Skeletal muscle tissue (tissue), 3 donors: ENCODE measurements at regions not wholly inside any gene's neighbourhood (a gene's known extent, or its start where the extent isn't known, plus 50 kb on each side); places are given as distances from the start of the nearest gene placed in this dataset.

Experiments used
- H3K27ac ChIP-seq: one replicate; pipeline ENCODE4 v1.7.0; 2013; ENCODE audit warnings: mild to moderate bottlenecking, low read depth, low read length, inconsistent platforms
- H3K27me3 ChIP-seq, 3 donors: one replicate each; pipeline ENCODE4 v1.7.0; 2013; ENCODE audit warnings: low read length in 3 of 3; ENCODE audit not compliant: control insufficient read depth in 3 of 3, insufficient read depth in 3 of 3
- H3K36me3 ChIP-seq, 3 donors: one replicate each; pipeline ENCODE4 v1.7.0; 2013; ENCODE audit warnings: low read length in 3 of 3; ENCODE audit not compliant: control insufficient read depth in 3 of 3, insufficient read depth in 3 of 3
- H3K4me1 ChIP-seq, 3 donors: one replicate each; pipeline ENCODE4 v1.7.0; 2013; ENCODE audit warnings: low read length in 3 of 3, mild to moderate bottlenecking in 3 of 3; ENCODE audit not compliant: control insufficient read depth in 3 of 3, insufficient read depth in 3 of 3
- H3K4me3 ChIP-seq, 3 donors: one replicate each; pipeline ENCODE4 v1.7.0; 2013; ENCODE audit warnings: low read length in 3 of 3
- H3K9ac ChIP-seq, 3 donors: one replicate each; pipeline ENCODE4 v1.7.0; 2013; ENCODE audit warnings: low read length in 3 of 3, mild to moderate bottlenecking in 3 of 3, moderate library complexity in 2 of 3, low read depth in 1 of 3
- H3K9me3 ChIP-seq, 3 donors: one replicate each; pipeline ENCODE4 v1.7.0; 2013; ENCODE audit warnings: low read length in 3 of 3; ENCODE audit not compliant: control insufficient read depth in 3 of 3
- donor health status: Osteomylitis.

DNA sequence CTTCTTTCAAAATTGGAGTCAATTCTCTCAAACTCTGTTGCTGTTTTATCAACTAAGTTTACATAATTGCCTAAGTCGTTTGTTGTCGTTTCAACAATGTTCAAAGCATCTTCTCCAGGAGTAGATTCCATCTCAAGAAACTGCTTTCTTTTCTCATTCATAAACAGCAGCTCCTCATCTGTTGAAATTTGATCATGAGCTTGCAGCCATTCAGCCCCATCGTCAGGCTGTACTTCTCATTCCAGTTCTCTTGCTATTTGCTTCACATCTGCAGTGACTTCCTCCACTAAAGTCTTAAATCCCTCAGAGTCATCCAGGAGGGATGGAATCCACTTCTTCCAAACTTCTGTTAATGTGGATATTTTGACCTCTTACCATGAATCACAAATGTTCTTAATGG is 230.6 kb downstream of the IRF8 start:
- Histone ChIP-seq H3K36me3 (no peaks in the 10 kb centered on the region), H3K9me3 (peaks cover 0 to 2% (median 0%) of the 10 kb centered on the region in 3 donors), H3K4me3 (no peak overlapping the region), H3K27ac (no peak overlapping the region), H3K4me1 (no peaks in the 10 kb centered on the region), H3K9ac (no peak overlapping the region), H3K27me3 (peaks cover 7 to 23% (median 13%) of the 10 kb centered on the region in 3 donors)

DNA sequence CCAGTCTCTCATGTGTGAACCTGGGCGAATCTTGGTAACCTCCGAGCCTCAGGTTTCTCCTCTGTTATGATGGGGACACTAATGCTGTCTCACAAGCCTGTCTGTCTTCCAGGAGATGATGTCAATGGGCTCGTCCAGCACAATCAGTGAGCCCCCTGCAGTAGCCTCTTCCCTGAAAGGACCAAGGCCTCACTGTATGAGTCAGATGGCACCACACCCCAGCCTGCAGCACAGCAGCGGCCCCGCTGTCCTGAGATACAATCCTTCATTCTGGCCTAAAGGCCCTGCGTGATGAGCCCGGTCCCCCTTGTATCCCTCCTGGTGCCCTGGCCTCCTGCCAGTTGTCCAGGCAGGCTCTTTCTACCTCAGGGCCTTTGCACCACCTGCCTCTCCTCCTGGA is 234.4 kb downstream of the IRF8 start:
- peaks cover 0 to 5% (median 0%) of the 10 kb centered on the region in 3 donors for H3K9me3 ChIP-seq
- no peak overlapping the region for H3K27ac ChIP-seq
- H3K36me3 ChIP-seq: no peaks in the 10 kb centered on the region
- H3K27me3 ChIP-seq: peaks cover 5 to 25% (median 11%) of the 10 kb centered on the region in 3 donors
- no peak overlapping the region for H3K4me3 ChIP-seq
- H3K9ac ChIP-seq: no peak overlapping the region
- no peaks in the 10 kb centered on the region for H3K4me1 ChIP-seq

DNA sequence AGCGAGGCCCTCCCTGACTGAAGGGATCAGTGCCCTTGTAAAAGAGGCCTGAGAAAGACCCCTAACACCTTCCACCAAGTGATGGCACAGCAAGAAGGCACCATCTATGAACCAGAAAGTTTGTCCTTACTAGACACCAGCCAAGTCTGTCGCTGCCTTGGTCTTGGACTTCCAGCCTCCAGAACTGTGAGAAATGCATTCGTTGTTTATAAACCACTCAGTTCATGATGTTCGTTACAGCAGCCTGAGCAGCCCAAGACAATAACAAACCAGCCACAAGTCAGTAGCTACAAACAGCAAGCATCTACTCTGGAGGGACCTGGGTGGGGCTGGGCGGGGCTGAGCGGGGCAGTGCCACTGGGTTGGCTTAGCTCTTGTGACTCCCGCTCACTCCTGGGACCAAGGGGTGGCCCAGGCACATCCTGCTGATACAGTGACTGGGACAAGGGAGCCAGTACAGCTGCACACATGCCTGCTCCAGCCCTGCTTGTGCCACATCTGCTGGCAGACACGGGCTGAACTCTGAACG is 234.9 kb downstream of the IRF8 start:
- H3K27ac ChIP-seq: no peak overlapping the region
- no peak overlapping the region for H3K9ac ChIP-seq
- H3K36me3 ChIP-seq: no peaks in the 10 kb centered on the region
- H3K4me3 ChIP-seq: no peak overlapping the region
- peaks cover 5 to 24% (median 11%) of the 10 kb centered on the region in 3 donors for H3K27me3 ChIP-seq
- H3K4me1 ChIP-seq: no peaks in the 10 kb centered on the region
- peaks cover 0 to 5% (median 0%) of the 10 kb centered on the region in 3 donors for H3K9me3 ChIP-seq

DNA sequence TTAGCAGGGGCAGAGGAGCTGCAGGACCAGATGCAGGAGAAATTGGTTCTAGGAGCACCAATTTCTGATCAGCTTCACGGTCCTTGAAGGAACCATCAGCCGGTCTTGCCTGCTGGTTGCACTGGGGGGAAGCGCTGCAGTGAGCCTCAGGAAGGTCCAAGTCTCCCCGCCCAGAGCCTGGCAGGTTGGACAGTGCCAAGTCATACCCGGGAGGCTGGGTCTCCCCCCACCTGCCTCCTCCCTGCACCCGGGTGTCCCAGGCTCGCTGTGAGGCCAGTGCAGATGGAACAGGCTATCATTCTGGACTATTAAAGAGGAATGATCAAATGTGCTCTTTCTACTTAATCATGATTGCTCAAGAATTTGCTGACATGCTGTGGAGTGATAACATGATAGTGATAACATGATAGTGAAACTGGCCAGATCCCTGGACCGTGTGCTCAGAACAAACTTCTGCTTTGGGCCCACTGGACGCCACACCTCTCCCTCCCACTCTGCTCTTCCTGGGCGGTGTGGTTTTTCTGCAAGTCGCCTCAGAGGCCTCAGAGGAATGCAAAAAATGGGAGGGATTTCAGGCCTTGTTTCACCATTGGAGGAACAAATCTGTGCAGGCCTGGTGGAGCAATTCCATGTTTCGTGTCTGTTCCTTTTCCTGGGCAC is 236.0 kb downstream of the IRF8 start:
- Histone ChIP-seq H3K9me3 (peaks cover 0 to 5% (median 0%) of the 10 kb centered on the region in 3 donors), H3K9ac (no peak overlapping the region), H3K4me3 (no peak overlapping the region), H3K27me3 (peaks cover 5 to 28% (median 15%) of the 10 kb centered on the region in 3 donors), H3K4me1 (no peaks in the 10 kb centered on the region), H3K36me3 (no peaks in the 10 kb centered on the region), H3K27ac (no peak overlapping the region)

DNA sequence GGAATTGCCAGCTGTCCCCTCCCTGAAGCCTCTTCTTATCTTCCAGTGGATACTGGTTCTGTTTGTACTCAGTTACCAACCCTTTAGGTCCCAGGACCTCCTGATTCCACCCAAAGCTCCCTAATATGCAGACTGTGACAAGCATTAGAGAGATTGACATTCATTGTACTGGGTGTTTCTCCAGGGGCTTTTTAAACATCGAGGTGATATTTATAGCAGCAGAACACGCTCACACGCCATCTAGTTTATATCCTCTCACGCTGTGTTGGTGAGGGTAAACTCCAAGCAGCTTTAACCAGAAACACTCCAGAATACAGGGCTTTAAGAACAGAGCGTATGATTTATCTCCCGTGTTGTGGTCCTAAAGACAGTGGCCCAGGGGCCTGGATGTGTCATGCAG is 238.4 kb downstream of the IRF8 start:
- no peaks in the 10 kb centered on the region for H3K4me1 ChIP-seq

DNA sequence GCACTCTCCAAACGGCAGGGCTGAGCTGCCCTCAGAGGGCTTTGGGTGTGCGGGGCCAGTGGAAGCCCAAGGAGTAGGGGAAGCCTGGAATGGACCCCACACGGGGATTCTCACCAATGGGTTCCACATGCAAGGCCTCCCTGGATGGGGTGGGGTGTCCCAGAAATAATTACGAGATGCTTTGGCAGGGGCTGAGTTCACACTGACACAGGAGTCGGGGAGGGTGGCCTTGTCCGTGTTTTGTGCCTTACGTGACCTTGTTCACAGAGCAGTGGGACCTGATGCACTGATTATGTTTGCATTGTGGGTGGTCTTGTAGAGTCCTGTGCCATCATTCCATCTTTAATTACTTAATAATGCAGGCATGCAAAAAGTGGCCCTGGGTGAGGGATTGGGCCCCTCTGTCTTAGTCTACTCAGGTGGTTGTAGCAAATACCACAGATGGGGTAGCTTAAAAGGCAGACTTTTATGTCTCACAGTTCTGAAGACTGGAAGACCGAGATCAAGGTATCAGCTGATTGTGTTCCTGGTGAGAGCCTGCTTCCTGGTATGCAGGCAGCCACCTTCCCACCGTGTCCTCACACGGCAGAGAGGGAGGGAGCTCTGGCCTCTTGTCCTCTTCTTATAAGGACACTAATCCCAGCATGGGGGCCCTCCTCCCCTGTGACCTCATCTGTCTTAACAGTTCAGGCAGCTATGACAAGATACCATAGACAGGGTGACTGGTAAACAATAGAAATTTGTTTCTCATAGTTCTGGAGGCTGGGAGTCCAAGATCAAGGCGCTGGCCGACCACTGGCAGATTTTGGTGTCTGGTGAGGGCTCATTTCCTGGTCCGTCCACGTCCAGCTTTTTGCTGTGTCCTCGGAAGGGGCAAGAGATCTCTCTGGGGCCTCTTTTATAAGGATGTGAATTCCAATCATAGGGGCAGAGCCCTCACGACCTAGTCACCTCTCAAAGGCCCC is 239.4 kb downstream of the IRF8 start:
- Histone ChIP-seq H3K9ac (no peak overlapping the region), H3K9me3 (peaks cover 0 to 3% (median 0%) of the 10 kb centered on the region in 3 donors), H3K4me1 (no peaks in the 10 kb centered on the region), H3K27ac (no peak overlapping the region), H3K4me3 (no peak overlapping the region), H3K27me3 (peaks cover 2 to 23% (median 14%) of the 10 kb centered on the region in 3 donors), H3K36me3 (no peaks in the 10 kb centered on the region)

More for the DNA sequence above, 238.4 kb downstream of the IRF8 start:
- H3K27ac ChIP-seq: no peak overlapping the region
- peaks cover 5 to 28% (median 15%) of the 10 kb centered on the region in 3 donors for H3K27me3 ChIP-seq
- no peak overlapping the region for H3K4me3 ChIP-seq
- H3K9me3 ChIP-seq: peaks cover 0 to 5% (median 0%) of the 10 kb centered on the region in 3 donors
- no peak overlapping the region for H3K9ac ChIP-seq
- H3K36me3 ChIP-seq: no peaks in the 10 kb centered on the region

DNA sequence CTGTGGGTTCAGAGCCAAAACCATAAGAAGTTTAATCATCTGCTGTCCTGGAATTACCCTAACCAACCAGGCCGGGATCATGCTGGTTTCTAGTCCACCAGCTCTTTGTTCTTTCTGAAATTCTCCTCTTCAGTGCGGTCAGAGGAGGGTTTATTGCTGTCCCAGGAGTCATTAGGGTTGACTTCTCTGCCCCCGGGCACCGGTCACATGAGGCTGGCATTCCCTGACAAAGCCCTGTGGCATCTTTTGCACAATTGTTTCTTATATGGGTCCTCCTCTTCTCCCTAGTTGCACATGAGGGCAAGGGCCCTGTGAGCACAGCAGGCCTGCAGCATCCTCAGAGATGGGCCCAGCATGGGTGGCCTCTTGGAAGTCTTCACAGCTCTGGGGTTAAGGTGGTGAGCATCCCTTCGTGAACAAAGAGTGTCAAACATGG is 243.9 kb downstream of the IRF8 start:
- Histone ChIP-seq H3K36me3 (no peaks in the 10 kb centered on the region), H3K9ac (no peak overlapping the region), H3K27me3 (peaks cover 0 to 9% (median 7%) of the 10 kb centered on the region in 3 donors), H3K4me1 (no peaks in the 10 kb centered on the region), H3K27ac (no peak overlapping the region), H3K4me3 (no peak overlapping the region), H3K9me3 (no peaks in the 10 kb centered on the region)

DNA sequence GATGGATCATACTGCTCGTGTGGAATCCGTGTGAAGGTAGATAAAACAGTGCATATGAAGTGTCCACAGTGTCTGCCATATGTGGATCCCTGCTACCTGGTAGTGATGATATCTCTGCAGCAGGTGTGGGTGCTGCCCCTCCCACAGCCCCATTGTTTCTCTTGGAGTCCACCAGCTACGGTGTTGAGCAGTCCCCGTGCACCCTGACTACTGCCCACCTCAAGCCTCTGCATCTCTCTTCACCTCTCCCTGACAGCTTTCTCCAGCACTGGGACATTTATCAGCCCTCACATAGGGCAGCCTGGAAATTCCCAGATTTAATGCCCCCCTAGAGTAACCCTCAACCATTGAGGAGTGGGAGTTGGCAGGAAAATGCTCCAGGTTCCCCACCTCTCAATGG is 244.7 kb downstream of the IRF8 start:
- no peaks in the 10 kb centered on the region for H3K36me3 ChIP-seq
- H3K9ac ChIP-seq: no peak overlapping the region
- H3K4me3 ChIP-seq: no peak overlapping the region
- no peaks in the 10 kb centered on the region for H3K4me1 ChIP-seq
- peaks cover 0 to 4% (median 4%) of the 10 kb centered on the region in 3 donors for H3K27me3 ChIP-seq
- H3K9me3 ChIP-seq: no peaks in the 10 kb centered on the region
- no peak overlapping the region for H3K27ac ChIP-seq

DNA sequence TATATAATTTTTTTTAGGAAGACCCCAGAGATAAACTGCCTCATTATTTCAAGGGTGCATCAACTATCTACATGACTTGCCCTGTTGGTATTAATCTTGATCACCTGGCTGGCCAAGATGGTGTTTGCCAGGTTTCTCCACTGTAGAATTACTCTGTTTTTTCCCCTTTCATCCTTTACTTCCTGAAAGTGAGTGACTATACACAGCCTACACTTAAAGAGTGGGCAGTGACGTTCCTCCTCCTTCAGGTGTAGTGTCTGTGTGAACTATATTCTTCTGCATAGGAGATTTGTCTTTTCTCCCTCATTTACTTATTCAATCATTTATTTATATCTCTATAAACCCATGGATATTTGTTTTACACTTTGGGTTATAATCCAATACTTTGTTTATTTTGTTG is 246.7 kb downstream of the IRF8 start:
- Histone ChIP-seq H3K27me3 (peaks cover 0 to 11% (median 8%) of the 10 kb centered on the region in 3 donors), H3K9ac (no peak overlapping the region), H3K4me1 (no peaks in the 10 kb centered on the region), H3K27ac (no peak overlapping the region), H3K36me3 (no peaks in the 10 kb centered on the region), H3K4me3 (no peak overlapping the region), H3K9me3 (no peaks in the 10 kb centered on the region)
